ENCODE measurements at regions not wholly inside any gene's neighbourhood (a gene's known extent, or its start where the extent isn't known, plus 50 kb on each side); places are given as distances from the start of the nearest gene placed in this dataset.
"Not testable (repeated sequence)": the region's sequence is repeated elsewhere in the genome, so short reads cannot be mapped to it uniquely, and the experiment has no call there.

DNA sequence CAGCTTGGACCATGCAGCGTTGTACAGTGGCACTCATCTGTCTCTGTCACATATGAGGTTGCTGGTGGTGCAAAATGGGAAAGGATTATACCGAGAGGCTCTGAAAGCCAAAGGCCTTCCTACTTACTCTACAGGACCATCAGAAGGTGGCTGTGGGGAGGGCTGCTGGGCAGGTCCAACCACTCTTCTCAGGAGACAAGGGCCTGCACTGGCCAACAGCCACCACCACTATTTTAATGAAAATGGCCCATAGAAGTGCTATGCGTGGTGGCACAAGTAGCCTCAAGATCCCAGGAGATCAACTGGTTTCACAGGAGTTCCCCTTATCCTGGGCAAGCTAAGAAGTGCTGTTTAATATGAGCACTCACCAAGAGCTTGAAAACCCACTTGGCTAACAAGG is 52.3 kb downstream of the MRPL57 start:
- DNase-seq (ENCODE audit: low read depth, low spot score) = no peak

DNA sequence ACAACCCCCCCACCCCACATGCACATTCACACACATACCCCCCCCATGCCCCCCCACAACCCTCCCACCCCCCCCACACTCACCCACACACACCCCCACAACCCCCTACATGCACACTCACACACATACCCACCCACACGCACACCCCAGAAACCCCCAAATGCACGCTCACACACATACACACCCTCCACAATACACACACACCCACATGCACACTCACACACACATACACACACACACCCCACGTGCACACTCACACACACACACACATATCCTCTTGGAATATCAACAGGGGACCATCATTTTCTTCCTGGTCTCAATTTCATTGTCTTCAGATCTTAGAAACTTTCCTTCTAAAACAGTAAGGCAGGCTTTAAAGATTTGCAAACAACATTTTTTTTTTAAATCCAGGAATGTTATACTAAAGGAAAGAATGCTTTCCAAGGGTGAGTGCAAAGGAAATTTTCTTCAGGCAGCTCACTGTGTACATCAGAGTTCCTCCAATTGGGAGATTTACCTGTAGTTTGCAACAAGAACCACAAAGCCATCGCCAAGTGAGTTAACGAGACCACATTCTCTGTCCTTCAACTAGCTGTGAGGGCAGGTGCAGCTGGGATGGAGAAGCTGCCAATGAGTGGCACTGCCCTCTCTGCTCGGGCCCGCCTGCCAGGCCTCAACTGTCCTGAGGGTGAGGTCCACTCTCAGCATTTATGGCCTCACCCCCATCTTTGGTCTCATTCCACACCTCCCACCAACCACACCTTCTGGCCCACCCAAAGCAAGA is 53.0 kb downstream of the MRPL57 start:
- no peak for DNase-seq (ENCODE audit: low read depth, low spot score)

DNA sequence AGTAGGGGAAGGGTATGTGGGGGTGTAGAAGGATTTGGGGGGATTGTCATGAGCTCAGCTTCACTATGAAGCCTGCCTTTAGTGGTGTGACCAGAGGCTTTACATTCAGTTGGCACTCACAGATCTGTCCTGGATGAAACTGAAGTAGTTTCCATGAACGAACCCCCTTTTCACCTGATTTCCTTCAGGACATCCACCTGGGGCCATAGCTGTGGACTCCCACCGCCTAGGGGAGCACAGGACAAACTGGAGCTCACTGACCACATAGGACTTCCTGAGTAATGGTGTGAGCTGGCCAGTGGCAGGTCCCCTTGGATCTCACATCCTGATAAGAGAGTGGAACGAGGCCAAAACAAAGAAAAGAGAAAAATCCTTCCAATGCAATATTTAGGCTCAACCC is 54.1 kb downstream of the MRPL57 start:
- no peak for DNase-seq (ENCODE audit: low read depth, low spot score)

DNA sequence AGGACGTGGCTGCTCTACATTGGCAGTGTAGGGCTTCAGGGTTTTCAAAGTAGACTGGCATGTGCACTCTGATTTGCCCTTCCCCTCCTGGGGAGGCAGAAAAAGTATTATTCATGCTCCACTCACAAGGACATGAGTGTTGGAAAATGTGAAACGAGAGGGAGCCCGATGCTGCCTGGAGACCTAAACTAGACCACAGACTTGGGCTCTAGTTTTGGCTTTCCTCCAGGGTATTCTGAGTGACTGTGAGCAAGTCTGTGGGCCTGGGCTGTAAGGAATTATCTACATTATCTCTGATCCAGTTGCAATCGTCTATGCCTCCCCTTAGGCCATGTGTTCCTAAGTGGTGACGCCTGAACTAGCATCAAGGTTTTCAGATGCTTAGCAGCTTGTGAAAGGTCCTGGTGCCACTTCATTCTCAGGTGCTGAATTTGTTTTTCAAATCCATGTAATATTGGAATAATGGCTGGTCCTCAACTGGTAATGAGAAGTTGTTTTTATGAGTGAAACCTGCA is 55.0 kb downstream of the MRPL57 start:
- no peak for DNase-seq (ENCODE audit: low read depth, low spot score)

DNA sequence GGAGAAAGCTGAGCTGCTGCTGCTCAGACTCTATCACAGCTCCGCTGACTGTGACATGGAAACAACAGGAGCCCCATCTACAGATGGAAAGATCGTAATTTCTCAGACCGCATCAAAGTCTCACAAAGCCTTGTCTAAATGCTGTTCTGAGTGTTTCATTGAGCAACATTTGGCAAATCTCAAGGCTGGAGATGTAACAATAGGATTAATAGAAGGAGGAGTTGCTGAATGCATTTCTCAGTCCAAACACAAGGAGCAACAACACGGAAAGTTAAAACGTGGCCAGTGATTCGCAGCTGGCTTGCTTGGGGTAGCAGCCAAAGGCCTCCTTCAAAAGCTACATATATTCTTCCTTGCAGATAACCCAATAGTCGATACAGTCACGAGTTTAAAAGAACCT is 55.7 kb downstream of the MRPL57 start:
- no peak for DNase-seq (ENCODE audit: low read depth, low spot score)

DNA sequence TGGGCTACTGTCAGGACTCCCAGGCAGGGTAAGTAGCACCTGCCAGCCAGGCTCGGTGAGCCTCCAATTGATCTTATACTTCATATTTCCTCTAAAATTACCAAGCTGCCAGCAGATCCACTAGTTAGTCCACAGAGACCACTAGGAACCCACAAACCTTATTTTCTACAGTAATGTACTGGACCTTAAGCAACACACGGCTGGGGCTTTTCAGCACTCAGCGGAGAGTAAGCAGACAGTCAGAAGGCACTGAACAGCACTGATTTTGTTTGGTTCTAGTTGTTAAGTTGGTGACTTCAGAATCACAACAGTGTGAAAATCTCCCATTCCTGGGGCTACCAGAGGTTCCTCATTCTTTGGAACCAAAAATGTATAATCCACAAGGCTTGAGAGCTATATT is 56.1 kb downstream of the MRPL57 start:
- no peak for DNase-seq (ENCODE audit: low read depth, low spot score)

DNA sequence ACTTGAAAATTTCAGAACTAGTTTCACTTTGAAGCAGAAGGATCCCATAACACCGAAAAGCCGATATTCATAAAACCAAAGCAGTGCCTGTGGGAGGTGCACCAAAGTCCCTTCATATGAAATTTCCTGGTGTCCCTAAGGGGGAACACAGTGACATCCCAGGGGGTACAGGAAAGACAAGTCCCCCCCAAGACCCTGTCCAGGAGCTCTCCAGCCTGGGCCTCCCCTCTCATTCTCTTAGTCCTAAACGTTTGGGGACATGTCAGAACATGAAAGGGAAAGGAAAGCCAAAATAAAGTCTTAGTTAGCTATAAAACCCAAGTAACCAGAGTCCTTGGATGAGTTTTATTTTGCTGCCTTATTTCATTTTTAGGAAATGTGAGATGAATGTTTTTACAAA is 56.6 kb downstream of the MRPL57 start:
- DNase-seq (ENCODE audit: low read depth, low spot score) = no peak

DNA sequence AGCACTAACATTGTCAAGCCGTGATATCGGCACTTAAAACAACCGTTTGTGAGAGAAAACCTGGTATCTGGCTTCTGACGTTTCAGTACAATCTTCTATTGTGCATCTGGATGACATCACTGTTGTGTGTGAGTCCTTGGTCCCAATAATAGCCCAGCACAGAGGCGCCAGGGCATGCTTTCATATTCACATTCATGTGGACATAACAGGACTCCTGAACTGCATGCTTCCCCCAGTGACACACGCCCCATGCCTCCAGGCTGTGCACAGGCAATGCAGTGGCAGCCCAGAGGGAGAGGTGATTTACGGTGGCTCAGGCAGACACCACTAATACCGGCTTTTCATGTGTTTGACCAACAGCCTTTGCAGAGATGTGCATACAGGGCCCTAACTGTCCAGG is 58.1 kb downstream of the MRPL57 start:
- DNase-seq (ENCODE audit: low read depth, low spot score) = no peak

DNA sequence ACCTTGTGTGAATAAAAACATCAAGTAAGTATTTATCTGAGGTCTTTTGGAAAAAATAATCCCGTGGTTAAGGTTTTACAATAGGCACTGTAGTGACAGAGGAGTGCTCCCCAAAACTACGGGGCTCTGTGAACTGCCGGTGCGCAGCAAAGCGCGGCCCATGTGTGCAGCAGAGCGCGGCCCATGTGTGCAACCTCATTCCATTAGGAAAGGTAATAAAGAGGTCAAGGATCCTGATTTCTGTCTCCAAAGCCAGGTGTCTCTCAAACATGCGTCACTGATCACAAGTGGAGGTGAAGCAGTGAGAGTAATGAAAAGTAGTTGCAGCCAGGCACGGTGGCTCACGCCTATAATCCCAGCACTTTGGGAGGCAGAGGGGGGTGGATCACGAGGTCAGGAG is 58.7 kb downstream of the MRPL57 start:
- DNase-seq (ENCODE audit: low read depth, low spot score) = no peak

DNA sequence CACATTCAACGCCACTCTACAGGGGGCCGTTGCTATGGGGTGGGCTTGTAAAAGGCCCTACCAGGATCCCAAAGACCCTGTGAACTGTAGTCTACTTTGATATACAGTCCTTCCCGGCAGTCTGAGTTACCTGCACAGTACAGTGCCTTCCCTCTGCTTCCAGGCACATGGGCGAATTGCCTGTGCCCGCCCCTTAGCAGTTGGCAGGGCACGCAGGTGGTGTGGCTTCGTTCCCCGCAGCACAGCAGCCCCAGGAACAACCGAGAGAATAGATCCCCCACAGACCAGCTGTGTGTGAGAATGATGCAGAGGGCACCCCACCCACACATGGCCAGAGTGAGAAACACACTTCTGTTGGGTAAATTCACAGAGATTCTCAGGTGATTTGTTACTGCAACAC is 60.6 kb downstream of the MRPL57 start:
- DNase-seq (ENCODE audit: low read depth, low spot score) = no peak

DNA sequence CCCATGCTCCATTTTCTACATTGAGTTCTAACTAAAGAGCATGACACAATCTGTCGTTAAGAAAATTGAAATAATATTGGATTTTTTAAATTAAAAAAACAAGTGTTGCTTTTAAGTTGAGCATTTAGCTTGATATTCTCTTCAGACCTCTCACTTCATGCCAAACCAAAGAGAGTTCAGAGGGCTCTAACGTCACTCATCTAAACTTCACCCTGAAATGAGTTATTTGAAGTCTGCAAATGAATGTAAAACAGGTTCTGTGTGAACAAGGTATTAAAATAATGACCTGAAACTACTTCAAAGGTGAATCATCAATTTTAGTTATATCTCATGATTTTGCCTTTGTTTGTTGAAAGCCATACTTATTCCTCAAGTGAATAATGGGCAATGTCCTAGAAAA is 61.8 kb downstream of the MRPL57 start:
- no peak for DNase-seq (ENCODE audit: low read depth, low spot score)

DNA sequence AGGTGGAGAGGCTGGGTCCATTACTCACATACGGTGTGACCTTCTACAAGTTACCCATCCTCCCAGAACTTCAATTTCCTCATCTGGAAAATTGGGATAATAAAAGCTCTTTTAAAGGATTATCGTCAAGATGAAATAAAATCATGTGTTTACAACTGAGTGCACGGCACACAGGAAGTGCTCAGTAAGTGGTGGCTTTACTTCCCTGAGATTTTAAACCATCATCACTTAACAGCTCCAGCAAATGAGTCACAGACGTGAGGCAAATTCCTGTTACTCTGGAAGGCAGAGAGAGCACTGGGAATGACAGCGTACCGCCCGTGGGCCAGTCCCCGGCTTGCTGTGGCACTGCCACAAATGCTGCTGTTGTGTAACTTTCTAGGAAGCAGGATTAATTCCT is 64.1 kb downstream of the MRPL57 start:
- DNase-seq (ENCODE audit: low read depth, low spot score) = no peak

DNA sequence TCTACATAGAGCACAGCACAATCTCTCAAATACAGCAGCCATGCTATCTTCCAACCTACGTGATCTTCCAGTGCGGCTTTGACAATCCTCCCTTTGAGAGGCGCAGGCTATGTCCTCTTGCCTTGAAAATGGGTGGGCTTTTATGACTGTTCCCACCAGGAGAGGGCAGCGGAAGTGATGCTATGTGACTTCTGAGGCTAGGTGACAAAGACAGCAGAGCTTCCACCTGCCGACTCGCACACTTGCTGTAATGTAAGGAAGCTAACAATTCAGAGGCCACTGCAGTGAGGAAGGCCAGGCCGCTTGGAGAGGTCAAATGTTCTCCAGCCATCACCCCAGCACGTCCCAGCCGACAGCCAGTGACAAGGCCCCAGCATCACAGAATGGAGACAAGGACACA is 65.8 kb downstream of the MRPL57 start:
- DNase-seq (ENCODE audit: low read depth, low spot score) = no peak

DNA sequence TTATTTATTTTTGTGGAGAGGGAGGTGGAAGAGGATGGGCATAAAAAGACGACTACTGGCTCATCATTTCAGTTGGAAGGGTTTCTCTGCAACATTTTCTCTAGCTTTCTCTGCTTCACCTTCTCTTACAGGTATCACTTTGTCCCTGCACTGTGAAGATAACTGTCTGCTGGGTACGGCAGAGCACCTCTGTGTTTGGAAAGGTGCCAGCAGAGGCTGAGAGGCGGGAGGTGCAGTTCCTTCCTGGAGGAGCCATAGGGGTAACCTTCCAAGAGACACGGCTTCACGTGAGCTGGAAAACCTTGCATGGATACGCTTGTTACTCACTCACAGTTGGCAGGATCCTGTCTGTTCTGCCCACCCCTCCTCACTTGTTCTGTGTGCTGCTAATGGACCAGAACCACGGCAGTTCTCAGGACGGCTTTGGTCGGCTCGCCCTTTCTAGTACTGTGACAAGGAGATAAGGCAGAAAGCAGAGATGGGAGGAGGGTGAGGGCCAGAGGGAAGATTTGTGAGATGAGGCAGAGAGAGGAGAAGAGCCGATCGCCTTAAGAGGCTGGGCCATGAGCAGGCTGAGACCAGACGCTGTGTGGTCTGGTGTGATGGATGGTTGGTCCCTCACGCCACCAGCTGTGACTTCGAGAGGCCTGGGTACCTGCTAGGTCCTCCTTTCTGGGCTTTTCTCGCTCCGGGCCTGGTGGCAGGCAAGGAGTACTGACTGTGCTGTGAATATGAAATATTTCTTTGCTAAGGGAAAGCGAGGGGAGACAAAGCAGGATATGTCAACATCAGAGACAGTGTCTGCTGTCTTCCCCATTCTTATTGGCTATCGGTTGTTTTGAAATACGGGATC is 66.8 kb downstream of the MRPL57 start:
- DNase-seq (ENCODE audit: low read depth, low spot score) = no peak

DNA sequence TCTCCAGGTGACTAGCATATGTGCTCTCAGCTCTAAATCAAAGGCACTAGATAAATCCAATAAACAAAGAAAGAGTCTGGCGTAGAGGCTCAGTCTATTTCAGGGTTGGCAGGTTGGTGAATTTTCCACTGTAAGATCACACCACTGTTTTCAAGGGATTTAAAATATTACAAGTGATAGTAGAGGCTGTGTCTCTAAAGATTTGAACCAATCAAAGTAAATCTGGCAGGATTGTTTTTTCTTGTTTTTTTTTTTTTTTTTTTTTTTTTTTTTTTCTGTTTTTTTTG is 67.4 kb downstream of the MRPL57 start:
- DNase-seq (ENCODE audit: low read depth, low spot score) = not testable (repeated sequence)

DNA sequence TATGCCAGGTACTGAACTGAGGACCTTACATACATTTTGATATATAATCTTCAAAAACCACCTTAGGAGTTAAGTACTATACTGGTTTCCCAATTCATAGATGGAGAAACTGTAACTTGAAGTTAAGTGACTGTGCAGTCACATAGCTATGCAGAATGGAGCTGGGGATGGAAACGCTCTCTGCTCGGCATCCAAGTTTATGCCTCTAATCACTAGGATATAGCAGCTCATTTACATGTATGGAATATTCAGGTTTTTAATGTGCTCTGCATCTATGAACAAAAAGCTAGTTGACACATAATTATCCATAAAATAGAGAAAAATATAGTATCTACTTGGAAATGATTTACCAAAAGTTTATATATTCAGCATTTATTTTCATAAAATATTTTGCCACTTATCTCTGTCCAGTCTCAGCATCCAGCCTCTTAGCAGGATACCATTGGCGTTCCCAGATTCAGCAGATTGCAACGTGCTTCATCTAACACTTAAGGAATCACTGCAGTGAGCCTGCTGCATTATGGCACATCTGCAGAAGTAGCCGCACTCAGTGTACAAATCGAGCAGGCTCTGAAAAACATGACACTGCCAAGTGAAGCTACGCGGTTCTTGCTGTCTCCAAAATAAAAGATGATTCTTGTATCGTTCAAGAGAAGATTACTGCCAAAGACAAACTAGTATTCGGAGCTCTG is 70.4 kb downstream of the MRPL57 start:
- no peak for DNase-seq (ENCODE audit: low read depth, low spot score)

DNA sequence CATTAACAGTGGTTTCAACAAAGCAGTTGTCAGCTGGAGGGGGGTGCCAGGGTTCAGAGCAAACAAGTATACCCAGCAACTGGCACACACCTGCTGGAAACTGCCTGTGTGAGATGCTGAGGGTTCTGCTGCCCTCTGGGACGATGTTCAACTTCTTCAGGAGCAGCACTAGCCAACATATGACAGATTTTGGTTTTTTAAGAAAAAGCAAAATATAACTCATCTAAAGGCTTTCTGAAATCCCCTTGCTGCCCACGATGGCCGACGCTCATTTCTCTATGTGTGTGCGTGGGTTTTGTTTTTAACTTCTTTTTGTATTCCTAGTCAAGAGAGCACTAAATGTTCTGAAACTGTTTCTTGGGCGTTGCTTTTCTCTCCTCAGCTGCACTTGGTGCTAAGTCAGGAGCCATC is 79.9 kb downstream of the MRPL57 start:
- DNase-seq (ENCODE audit: low read depth, low spot score) = no peak

DNA sequence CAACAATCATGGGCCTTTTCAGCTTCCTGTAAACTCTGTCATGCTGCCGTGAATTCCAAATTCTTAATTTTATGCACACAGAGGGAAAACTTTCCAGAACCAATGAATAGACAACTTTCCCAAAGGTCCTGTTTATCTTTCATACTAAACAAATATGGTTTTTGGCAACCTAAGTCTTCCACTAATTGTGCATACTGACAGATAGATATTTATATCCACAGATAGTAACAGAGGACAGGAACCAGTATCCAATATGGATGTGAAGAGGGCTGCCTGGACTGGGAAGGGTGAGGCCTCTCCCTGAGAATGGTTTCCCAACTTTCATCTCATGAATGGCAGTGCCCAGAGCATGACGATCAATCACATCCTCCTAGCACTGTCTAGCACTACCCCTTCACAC is 80.4 kb downstream of the MRPL57 start:
- DNase-seq (ENCODE audit: low read depth, low spot score) = no peak

DNA sequence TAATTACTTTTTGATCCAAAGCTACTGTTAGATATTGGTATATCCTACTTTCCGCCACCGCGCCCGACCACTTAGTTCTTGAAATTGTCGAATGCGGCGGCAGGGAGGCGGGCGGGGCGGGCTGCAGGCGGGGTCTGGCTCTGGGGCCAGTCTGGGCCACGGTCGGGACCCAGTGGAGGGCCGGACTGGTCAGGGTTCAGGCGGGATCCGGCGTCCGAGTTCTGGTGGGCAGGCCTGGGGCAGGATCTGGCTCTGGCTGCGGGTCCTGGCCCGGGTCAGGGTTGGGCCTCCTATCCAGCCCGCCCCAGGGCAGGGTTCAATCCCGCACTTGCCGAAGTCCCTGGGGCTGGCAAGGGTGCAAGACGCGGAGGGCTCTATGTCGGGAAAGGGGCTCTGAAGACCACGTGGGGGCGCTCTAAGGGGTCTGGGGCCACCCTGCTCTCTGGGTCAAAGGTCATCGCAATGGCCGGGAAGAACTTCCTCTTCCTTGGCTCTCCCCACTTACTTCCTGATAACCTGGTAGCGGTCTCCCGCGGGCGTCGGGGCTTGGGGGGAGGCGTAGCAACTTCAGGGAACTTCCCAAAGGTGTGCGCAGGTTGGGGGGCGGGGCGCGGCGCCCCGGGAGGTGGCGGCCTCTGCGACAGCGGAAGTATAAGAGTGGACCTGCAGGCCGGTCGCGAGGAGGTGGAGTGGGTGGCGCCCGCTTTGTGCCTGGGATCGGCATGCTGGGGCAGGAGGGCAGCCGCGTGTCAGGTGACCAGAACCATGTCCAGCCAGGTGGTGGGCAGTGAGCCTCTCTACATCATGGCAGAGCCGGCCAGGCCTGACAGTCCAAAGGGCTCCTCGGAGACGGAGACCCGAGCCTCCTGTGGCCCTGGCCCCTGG is 83.4 kb downstream of the MRPL57 start:
- DNase-seq (ENCODE audit: low read depth, low spot score) = no peak

DNA sequence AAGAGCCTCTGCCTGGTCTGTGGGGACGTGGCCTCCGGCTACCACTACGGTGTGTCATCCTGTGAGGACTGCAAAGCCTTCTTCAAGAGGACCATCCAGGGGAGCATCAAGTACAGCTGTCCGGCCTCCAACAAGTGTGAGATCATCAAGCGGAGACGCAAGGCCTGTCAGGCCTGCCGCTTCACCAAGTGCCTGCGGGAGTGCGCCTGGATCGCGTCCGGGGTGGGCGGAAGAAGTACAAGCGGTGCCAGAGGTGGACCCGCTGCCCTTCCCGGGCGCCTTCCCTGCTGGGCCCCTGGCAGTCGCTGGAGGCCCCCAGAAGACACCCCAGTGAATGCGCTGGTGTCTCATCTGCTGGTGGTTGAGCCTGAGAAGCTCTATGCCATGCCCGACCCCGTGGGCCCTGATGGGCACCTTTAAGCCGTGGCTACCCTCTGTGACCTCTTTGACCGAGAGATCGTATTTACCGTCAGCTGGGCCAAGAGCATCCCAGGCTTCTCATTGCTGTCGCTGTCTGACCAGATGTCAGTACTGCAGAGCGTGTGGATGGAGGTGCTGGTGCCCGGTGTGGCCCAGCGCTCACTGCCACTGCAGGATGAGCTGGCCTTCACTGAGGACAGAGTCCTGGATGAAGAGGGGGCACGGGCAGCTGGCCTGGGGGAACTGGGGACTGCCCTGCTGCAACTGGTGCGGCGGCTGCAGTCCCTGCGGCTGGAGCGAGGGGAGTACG is 84.3 kb downstream of the MRPL57 start:
- not testable (repeated sequence) for DNase-seq (ENCODE audit: low read depth, low spot score)
